Progenitor cell of endocrine pancreas (in vitro differentiated cells): ENCODE measurements at regions not wholly inside any gene's neighbourhood (a gene's known extent, or its start where the extent isn't known, plus 50 kb on each side); places are given as distances from the start of the nearest gene placed in this dataset.

Experiments
- DNase-seq: peaks from one replicate; pipeline ENCODE4 v3.0.0; 2021; ENCODE audit warnings: low spot score; ENCODE audit not compliant: unreplicated experiment
- H3K27ac Mint-ChIP-seq: 2 replicates; pipeline ENCODE4 v1.8.0; 2021; ENCODE audit warnings: mild to moderate bottlenecking, moderate library complexity, mixed read lengths
- H3K27me3 Mint-ChIP-seq: 2 replicates; pipeline ENCODE4 v1.8.0; 2021; ENCODE audit warnings: mixed read lengths
- H3K36me3 Mint-ChIP-seq: 2 replicates; pipeline ENCODE4 v1.8.0; 2022; ENCODE audit warnings: mixed read lengths; ENCODE audit not compliant: insufficient read depth
- H3K4me1 Mint-ChIP-seq: 2 replicates; pipeline ENCODE4 v1.8.0; 2021; ENCODE audit warnings: low read depth, mixed read lengths
- H3K4me3 Mint-ChIP-seq: 2 replicates; pipeline ENCODE4 v1.8.0; 2021; ENCODE audit warnings: low read depth, mild to moderate bottlenecking, moderate library complexity, mixed read lengths
- H3K9me3 Mint-ChIP-seq: 2 replicates; pipeline ENCODE4 v1.8.0; 2021; ENCODE audit warnings: low read depth, mixed read lengths
- TF ChIP-seq, protein P1 (sequence below): fragments of 200-600 bp; sonication (generic); IDR thresholded peaks from one replicate; pipeline ENCODE4 v1.5.0; 2021; ENCODE audit warnings: antibody characterized with exemption, mild to moderate bottlenecking; ENCODE audit not compliant: unreplicated experiment

DNA sequence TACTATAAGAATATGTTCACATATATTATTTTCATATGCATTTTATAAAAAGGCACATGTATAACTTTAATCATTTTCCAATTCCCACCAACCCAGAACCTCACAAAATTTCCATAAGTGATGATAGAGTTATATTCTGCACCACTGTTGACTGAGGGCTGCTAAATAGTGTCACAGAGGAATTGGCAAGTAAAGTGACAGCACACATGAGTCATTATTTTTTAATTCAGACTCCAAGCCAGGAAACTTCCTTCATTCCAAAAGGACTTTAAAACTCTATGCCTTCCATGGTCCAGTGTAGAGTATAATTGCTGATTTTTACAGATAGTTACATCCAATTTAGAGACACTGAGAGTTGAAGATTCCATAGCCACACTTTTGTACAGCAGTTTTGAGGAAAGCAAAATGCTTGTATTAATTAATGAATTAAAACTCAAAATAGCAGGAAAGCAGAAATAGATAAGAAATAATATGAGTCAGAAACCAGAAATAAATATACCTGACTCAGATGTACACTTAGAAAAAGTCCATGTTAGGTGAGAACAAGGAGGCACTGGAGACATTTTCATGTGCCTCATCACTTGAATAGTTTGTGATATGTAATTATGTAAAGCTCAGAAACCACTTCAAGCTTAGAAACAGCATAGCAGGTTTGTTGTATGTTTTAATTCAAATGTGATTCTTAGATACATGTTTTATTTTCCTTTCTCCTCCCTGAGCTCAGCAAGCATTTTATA is 425.2 kb upstream of the OPRM1 start:
- DNase-seq: no peak
- Mint-ChIP-seq H3K9me3 (no peaks in the 10 kb centered on the region), H3K27ac (no peak overlapping the region), H3K27me3 (no peaks in the 10 kb centered on the region), H3K4me3 (no peak overlapping the region), H3K4me1 (peaks cover 18% of the 10 kb centered on the region), H3K36me3 (no peaks in the 10 kb centered on the region)
- TF ChIP-seq, protein P1, sequence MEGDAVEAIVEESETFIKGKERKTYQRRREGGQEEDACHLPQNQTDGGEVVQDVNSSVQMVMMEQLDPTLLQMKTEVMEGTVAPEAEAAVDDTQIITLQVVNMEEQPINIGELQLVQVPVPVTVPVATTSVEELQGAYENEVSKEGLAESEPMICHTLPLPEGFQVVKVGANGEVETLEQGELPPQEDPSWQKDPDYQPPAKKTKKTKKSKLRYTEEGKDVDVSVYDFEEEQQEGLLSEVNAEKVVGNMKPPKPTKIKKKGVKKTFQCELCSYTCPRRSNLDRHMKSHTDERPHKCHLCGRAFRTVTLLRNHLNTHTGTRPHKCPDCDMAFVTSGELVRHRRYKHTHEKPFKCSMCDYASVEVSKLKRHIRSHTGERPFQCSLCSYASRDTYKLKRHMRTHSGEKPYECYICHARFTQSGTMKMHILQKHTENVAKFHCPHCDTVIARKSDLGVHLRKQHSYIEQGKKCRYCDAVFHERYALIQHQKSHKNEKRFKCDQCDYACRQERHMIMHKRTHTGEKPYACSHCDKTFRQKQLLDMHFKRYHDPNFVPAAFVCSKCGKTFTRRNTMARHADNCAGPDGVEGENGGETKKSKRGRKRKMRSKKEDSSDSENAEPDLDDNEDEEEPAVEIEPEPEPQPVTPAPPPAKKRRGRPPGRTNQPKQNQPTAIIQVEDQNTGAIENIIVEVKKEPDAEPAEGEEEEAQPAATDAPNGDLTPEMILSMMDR: no peak

DNA sequence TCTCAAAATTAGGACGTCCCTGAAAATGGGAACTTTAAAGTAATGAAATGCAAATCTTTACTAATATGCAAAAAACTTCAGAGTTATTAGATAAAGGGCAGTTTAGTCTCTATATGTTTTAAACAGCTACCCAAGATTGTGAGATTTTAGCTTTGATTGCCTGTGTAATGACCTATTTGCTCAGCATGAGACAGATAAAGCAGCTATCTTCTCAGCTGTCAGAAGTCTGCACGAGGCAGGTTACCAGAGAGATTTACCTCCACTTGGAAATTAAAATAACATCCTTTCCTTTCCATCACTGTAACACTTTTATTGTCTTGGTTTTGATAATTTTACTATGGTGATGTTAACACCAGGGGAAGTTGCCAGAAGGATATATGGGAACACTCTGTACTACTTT is 436.6 kb upstream of the OPRM1 start:
- Mint-ChIP-seq H3K9me3 (no peaks in the 10 kb centered on the region), H3K36me3 (no peaks in the 10 kb centered on the region), H3K27me3 (no peaks in the 10 kb centered on the region), H3K4me3 (no peak overlapping the region), H3K27ac (no peak overlapping the region), H3K4me1 (peaks cover 9% of the 10 kb centered on the region)
- TF ChIP-seq, protein P1: no peak
- no peak for DNase-seq

DNA sequence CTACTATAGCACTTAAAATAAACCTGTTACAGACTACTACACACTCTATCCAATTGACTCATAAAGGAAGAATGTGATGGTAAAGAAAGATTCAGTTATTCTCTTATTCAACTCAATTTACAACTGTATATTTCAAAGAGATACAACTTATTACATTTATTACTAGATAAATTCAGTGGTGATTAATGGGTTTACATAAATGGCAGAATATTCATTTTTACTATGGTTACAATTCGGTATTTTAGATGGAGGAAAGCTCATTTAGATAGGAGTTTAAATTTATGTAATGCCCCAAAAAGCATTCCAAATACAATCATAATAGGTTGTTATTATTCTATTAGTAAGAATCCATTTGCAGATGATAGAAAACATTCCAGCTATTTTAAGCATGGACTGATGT is 439.1 kb upstream of the OPRM1 start:
- TF ChIP-seq, protein P1: no peak
- H3K4me1 Mint-ChIP-seq: peaks cover 9% of the 10 kb centered on the region
- no peaks in the 10 kb centered on the region for H3K36me3 Mint-ChIP-seq
- H3K9me3 Mint-ChIP-seq: no peaks in the 10 kb centered on the region
- DNase-seq: no peak
- H3K27ac Mint-ChIP-seq: no peak overlapping the region
- no peak overlapping the region for H3K4me3 Mint-ChIP-seq
- H3K27me3 Mint-ChIP-seq: no peaks in the 10 kb centered on the region

DNA sequence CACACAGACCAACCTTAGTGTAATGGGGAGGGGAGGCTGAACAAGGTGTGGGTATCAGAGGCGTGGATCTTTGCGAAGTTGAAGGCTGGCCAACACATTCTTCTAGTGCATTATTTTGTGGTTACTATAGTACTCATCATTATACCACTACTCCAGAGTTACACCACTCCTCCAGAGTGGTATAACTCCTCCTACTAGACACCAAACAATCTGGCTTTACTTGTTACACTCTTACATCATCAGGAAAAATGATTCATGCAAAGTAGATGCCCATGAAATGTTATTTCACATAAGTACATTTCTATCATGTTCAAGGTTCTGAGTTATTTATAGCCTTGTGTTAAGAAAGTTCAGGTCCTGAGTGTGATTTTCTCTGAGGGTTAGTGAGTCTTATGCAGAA is 443.1 kb upstream of the OPRM1 start:
- Mint-ChIP-seq H3K27ac (no peak overlapping the region), H3K4me3 (no peak overlapping the region), H3K36me3 (no peaks in the 10 kb centered on the region), H3K9me3 (no peaks in the 10 kb centered on the region), H3K27me3 (peaks cover 6% of the 10 kb centered on the region), H3K4me1 (peaks cover 3% of the 10 kb centered on the region)
- TF ChIP-seq, protein P1: no peak
- no peak for DNase-seq

DNA sequence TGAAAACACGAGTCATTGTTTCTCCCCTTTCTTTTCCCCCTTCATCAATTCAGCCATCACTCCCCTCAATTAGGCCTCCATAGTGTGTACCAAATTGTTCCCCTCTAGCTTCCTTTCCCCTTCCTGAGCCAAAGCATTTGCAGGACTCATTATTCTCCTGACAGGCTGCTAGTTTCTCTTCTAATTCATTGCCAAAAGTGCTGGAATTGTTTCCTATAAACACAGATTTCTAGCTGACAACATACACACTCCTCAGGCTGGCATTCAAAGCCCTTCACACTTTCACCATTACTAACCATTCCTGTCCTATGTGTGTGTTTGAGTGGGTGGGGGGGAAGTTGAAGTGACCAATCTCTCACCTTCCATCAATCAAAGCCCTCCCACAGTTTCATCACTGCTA is 444.2 kb upstream of the OPRM1 start:
- H3K4me3 Mint-ChIP-seq: no peak overlapping the region
- TF ChIP-seq, protein P1: no peak
- H3K36me3 Mint-ChIP-seq: no peaks in the 10 kb centered on the region
- H3K27ac Mint-ChIP-seq: no peak overlapping the region
- peaks cover 6% of the 10 kb centered on the region for H3K27me3 Mint-ChIP-seq
- no peak for DNase-seq
- H3K9me3 Mint-ChIP-seq: no peaks in the 10 kb centered on the region
- H3K4me1 Mint-ChIP-seq: peaks cover 7% of the 10 kb centered on the region
